ENCODE measurements at regions not wholly inside any gene's neighbourhood (a gene's known extent, or its start where the extent isn't known, plus 50 kb on each side); places are given as distances from the start of the nearest gene placed in this dataset.

GRCh38 chr5:106877881-106878280, 792.9 kb downstream of the EFNA5 start:
- H3K27me3 ChIP-seq (ENCODE audit: control insufficient read depth, insufficient read depth, low read length) = peaks cover 3% of the 10 kb centered on the region
- no peak overlapping the region for H3K27ac ChIP-seq (ENCODE audit: low read length)
- H3K4me1 ChIP-seq (ENCODE audit: control insufficient read depth, insufficient read depth, low read length) = no peaks in the 10 kb centered on the region
- no peak overlapping the region for H3K27ac Mint-ChIP-seq
- peaks cover 6% of the 10 kb centered on the region for H3K9me3 ChIP-seq (ENCODE audit: control insufficient read depth, insufficient read depth, low read length)
- H3K4me3 ChIP-seq (ENCODE audit: low read length) = no peak overlapping the region
- no peaks in the 10 kb centered on the region for H3K9me3 Mint-ChIP-seq
- H3K27me3 Mint-ChIP-seq (ENCODE audit: low read depth in 2 of 2) = peaks cover 0 to 2% of the 10 kb centered on the region in 2 donors
- intact Hi-C loops (cut with micrococcal nuclease) = no loop called here
- TF ChIP-seq, protein P1, sequence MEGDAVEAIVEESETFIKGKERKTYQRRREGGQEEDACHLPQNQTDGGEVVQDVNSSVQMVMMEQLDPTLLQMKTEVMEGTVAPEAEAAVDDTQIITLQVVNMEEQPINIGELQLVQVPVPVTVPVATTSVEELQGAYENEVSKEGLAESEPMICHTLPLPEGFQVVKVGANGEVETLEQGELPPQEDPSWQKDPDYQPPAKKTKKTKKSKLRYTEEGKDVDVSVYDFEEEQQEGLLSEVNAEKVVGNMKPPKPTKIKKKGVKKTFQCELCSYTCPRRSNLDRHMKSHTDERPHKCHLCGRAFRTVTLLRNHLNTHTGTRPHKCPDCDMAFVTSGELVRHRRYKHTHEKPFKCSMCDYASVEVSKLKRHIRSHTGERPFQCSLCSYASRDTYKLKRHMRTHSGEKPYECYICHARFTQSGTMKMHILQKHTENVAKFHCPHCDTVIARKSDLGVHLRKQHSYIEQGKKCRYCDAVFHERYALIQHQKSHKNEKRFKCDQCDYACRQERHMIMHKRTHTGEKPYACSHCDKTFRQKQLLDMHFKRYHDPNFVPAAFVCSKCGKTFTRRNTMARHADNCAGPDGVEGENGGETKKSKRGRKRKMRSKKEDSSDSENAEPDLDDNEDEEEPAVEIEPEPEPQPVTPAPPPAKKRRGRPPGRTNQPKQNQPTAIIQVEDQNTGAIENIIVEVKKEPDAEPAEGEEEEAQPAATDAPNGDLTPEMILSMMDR (IDR thresholded peaks at IDR 0.05) = no peak
- no peaks in the 10 kb centered on the region for H3K36me3 ChIP-seq (ENCODE audit: control insufficient read depth, insufficient read depth, low read length)
- H3K4me3 Mint-ChIP-seq = no peak overlapping the region
- no peaks in the 10 kb centered on the region for H3K4me1 Mint-ChIP-seq
- no peak for ATAC-seq
- no CpG with 5 or more reads among the region's 3 CpGs for WGBS (ENCODE audit: insufficient coverage)
- DNase-seq = no peak
- no peaks in the 10 kb centered on the region for H3K36me3 Mint-ChIP-seq

DNA sequence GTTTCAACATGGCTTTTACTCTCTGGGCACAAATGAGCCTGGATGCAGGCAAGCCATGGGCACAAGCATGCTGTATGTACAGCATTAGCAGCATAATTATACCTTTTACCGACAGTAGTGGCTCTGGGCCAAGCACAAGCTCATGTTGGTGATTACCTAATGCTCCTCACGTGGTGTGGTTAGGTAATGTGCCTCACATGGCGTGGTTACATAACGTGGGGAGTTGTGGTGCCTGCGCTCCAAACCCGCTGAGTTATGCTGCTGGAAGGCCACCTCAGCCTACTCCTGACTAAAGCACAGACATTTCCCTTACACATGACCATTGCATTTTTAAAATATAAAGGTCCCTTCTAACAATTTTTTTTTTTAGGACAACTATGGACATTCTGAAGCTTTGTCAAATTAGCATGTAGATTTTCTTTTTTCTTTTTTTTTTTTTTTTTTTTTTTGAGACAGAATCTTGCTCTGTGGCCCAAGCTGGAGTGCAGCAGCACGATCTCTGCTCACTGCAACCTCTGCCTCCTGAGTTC, 794.0 kb downstream of the EFNA5 start:
- no peak overlapping the region for H3K4me3 ChIP-seq (ENCODE audit: low read length)
- Mint-ChIP-seq H3K36me3 (no peaks in the 10 kb centered on the region), H3K9me3 (no peaks in the 10 kb centered on the region), H3K27me3 (ENCODE audit: low read depth in 2 of 2) (no peaks in the 10 kb centered on the region), H3K4me1 (no peaks in the 10 kb centered on the region), H3K4me3 (no peak overlapping the region), H3K27ac (no peak overlapping the region)
- H3K9me3 ChIP-seq (ENCODE audit: control insufficient read depth, insufficient read depth, low read length) = peaks cover 6% of the 10 kb centered on the region
- H3K27me3 ChIP-seq (ENCODE audit: control insufficient read depth, insufficient read depth, low read length) = peaks cover 3% of the 10 kb centered on the region
- DNase-seq (peak in 1 of 2 donors; percentile 5), ATAC-seq (no peak)
- no peak overlapping the region for H3K27ac ChIP-seq (ENCODE audit: low read length)
- WGBS (ENCODE audit: insufficient coverage) = 88% methylated on average over 7 of the region's 7 CpGs
- H3K4me1 ChIP-seq (ENCODE audit: control insufficient read depth, insufficient read depth, low read length) = no peaks in the 10 kb centered on the region
- H3K36me3 ChIP-seq (ENCODE audit: control insufficient read depth, insufficient read depth, low read length) = no peaks in the 10 kb centered on the region
- intact Hi-C loops (cut with micrococcal nuclease) = no loop called here
- TF ChIP-seq, protein P1 (IDR thresholded peaks at IDR 0.05) = no peak

- Histone ChIP-seq H3K9me3 (ENCODE audit: control insufficient read depth, insufficient read depth, low read length) (peaks cover 6% of the 10 kb centered on the region), H3K27me3 (ENCODE audit: control insufficient read depth, insufficient read depth, low read length) (peaks cover 3% of the 10 kb centered on the region), H3K4me1 (ENCODE audit: control insufficient read depth, insufficient read depth, low read length) (no peaks in the 10 kb centered on the region), H3K36me3 (ENCODE audit: control insufficient read depth, insufficient read depth, low read length) (no peaks in the 10 kb centered on the region), H3K4me3 (ENCODE audit: low read length) (no peak overlapping the region), H3K27ac (ENCODE audit: low read length) (no peak overlapping the region)
- Mint-ChIP-seq H3K4me3 (no peak overlapping the region), H3K4me1 (no peaks in the 10 kb centered on the region), H3K36me3 (no peaks in the 10 kb centered on the region), H3K27me3 (ENCODE audit: low read depth in 2 of 2) (no peaks in the 10 kb centered on the region), H3K9me3 (no peaks in the 10 kb centered on the region), H3K27ac (no peak overlapping the region)
- intact Hi-C loops (cut with micrococcal nuclease) = no loop called here
- DNase-seq = no peak
- ATAC-seq = no peak
- TF ChIP-seq, protein P1 (IDR thresholded peaks at IDR 0.05) = no peak
- WGBS (ENCODE audit: insufficient coverage) = 95% methylated on average over 6 of the region's 6 CpGs
These were observed 794.5 kb downstream of the EFNA5 start for GRCh38 chr5:106876298-106876622.

- Mint-ChIP-seq H3K36me3 (no peaks in the 10 kb centered on the region), H3K27me3 (ENCODE audit: low read depth in 2 of 2) (peaks cover 0 to under 1% of the 10 kb centered on the region in 2 donors), H3K4me1 (no peaks in the 10 kb centered on the region), H3K4me3 (no peak overlapping the region), H3K27ac (no peak overlapping the region), H3K9me3 (no peaks in the 10 kb centered on the region)
- intact Hi-C loops (cut with micrococcal nuclease) = no loop called here
- DNase-seq (no peak), ATAC-seq (peak in 2 of 3 donors; percentile 32 to 62)
- TF ChIP-seq, protein P1 (IDR thresholded peaks at IDR 0.05) = peak; percentile 61
- WGBS (ENCODE audit: insufficient coverage) = 87% methylated on average over 21 of the region's 21 CpGs
- H3K27ac ChIP-seq (ENCODE audit: low read length) = no peak overlapping the region
- no peak overlapping the region for H3K4me3 ChIP-seq (ENCODE audit: low read length)
- H3K4me1 ChIP-seq (ENCODE audit: control insufficient read depth, insufficient read depth, low read length) = no peaks in the 10 kb centered on the region
- H3K9me3 ChIP-seq (ENCODE audit: control insufficient read depth, insufficient read depth, low read length) = peaks cover 6% of the 10 kb centered on the region
- no peaks in the 10 kb centered on the region for H3K36me3 ChIP-seq (ENCODE audit: control insufficient read depth, insufficient read depth, low read length)
- peaks cover 3% of the 10 kb centered on the region for H3K27me3 ChIP-seq (ENCODE audit: control insufficient read depth, insufficient read depth, low read length)
These were observed 795.0 kb downstream of the EFNA5 start for GRCh38 chr5:106875591-106876297.

All from natural killer cell (primary cell).